Ramos (cell line): ENCODE measurements at regions not wholly inside any gene's neighbourhood (a gene's known extent, or its start where the extent isn't known, plus 50 kb on each side); places are given as distances from the start of the nearest gene placed in this dataset.

Experiments
- in situ Hi-C: fragments of 300-500 bp; cut with MboI; formaldehyde crosslinking; loops from one replicate; pipeline ENCODE4 v1.14.3; 2022; ENCODE audit warnings: low sequenced_read_pairs; ENCODE audit not compliant: unreplicated experiment

- in situ Hi-C loops: no loop called here
Observed at GRCh38 chr18:78732273-78733210, 247.1 kb upstream of the SALL3 start.

- in situ Hi-C loops: no loop called here
Observed at GRCh38 chr18:78733762-78734613, 245.6 kb upstream of the SALL3 start.

GRCh38 chr18:78734614-78734945 lies 245.0 kb upstream of the SALL3 start:
- in situ Hi-C loops: no loop called here

GRCh38 chr18:78735131-78736014 lies 244.2 kb upstream of the SALL3 start:
- in situ Hi-C loops: no loop called here

DNA sequence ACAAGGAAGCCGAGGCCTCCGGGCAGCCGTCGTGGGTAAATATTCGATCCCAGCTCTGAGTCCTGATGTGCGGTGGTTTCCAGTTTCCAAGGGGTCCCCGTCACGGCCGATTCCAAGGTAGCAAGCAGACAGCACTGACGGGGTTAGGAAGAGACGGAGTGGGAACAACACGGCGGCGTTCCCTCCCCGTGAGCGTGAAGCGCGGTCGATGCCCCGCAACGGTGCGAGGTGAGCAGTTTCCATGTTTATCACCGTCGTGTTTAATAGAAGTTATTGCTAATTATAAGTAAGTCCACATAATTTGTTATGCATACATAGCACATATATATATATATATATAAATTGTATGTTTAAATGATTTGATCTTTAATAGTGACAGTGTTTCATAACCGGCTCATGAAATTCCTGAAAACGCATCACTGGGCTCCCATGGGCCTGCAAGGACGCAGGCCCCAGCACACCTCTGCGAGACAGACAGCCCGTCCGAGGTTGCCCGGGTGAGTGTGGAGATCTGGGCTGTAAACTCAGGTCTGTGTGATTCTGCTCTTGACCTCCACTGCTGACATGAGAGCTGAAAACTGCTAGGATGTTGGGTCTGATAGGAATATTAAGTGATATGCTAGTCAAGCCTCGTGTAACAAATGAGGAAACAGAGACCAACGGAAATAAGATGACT lies 243.5 kb upstream of the SALL3 start:
- in situ Hi-C loops: no loop called here

DNA sequence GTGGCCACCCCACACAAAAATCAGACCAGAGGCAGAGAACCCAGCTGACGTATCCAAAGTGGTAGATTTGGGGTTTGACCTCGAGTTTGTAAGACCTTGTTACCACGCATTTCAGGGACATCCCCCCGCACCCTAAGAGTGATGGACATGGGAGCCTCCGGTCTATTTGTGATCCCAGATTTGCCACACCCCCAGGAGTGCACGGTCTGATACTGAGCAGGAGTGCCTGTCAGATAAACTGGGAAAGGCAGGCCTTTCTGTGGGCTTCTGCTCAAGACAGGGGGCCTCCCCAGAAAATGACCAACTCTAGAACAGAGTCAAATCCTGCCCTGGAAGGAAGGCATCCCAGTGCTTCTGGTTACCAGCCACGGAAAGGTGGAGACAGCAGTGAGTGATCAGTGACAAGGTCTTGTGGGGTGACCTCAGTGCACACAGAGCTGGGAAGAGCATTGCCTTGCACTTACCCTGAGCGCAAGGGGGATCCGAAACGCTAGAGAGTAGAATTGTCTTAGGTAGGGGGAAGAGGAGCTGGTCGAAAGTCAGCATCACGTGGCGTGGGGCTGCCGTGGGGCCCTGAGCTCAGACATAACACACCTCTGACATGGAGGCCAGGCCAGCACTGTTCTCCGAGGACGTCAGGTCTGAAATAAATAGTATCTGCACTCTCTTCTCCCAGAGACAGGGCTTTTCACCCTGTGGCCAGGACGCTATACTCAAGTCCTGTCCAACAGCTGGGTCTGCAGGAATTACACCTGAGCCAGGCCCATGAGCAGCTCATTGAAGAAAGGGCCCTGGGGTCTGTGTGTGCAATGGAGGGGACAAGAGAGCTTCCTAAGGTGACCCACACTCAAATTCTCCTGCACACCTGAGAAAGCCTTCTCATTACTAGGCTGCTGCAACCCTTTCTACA lies 242.4 kb upstream of the SALL3 start:
- in situ Hi-C loops: no loop called here

- in situ Hi-C loops: no loop called here
Observed at GRCh38 chr18:78738076-78738690, 241.4 kb upstream of the SALL3 start.

GRCh38 chr18:78739115-78739514 lies 240.5 kb upstream of the SALL3 start:
- in situ Hi-C loops: no loop called here

DNA sequence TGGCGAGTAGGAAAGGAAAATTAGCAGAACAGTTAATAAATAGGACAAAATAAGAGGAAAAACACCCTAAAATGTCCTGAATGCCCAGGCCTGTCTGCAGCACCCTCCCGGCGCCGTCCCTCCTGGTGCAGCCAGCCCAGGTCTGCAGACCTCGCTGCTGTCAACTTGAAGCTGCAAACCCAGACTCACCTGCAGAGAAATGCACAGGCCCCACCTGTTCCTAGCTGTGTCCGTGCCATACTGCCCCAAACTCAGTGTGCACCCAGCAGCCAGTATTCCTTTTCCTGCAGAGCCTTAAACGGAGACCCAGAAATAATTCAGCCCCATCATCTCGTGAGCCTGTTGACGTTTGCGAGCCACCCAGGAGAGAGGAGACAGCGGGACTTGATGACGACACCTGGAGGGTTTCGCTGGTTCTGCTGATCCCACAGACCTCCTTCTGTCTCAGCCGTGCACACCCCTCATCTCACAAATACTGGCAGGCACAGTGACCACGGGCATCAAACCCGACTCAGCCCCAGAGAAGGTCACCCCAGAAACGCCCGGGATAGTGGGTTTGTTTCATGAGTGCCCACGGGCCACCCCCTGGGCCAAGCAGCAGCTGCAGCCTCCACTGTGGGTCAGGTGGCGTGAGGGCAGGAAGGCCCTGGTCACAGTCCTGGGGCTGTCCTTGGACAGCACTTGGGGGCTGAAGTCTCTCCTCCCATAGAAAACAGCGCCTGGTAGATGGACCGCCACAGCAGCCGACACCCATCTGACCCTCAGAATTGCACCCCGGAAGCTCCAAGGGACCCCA lies 239.5 kb upstream of the SALL3 start:
- in situ Hi-C loops: no loop called here

GRCh38 chr18:78740876-78741275 lies 238.7 kb upstream of the SALL3 start:
- in situ Hi-C loops: no loop called here

- in situ Hi-C loops: no loop called here
Observed at GRCh38 chr18:78741381-78742217, 238.0 kb upstream of the SALL3 start.

- in situ Hi-C loops: no loop called here
Observed at GRCh38 chr18:78742218-78742745, 237.3 kb upstream of the SALL3 start.

DNA sequence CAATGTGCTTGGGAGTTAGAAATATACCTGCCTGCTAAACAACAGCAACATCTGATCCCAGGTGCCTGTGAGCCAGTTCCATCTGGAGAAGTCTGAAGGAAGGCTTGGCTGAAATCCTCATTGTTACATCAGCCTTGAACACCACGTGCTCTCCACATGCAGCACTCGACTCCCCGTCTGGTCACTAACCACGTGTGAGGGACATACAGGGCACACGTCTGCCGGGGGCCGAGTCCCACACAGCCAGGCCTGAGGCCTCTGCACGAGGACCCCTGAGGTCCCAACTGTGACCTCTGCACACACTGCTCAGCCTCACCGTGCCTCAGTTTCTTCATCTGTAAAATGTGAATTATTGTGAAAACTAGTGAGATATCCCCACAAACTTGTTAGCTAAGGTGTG lies 236.5 kb upstream of the SALL3 start:
- in situ Hi-C loops: no loop called here

- in situ Hi-C loops: no loop called here
Observed at GRCh38 chr18:78751664-78752063, 228.0 kb upstream of the SALL3 start.

GRCh38 chr18:78753240-78753639 lies 226.4 kb upstream of the SALL3 start:
- in situ Hi-C loops: no loop called here

GRCh38 chr18:78754311-78755043 lies 225.1 kb upstream of the SALL3 start:
- in situ Hi-C loops: no loop called here
